ENCODE measurements at regions not wholly inside any gene's neighbourhood (a gene's known extent, or its start where the extent isn't known, plus 50 kb on each side); places are given as distances from the start of the nearest gene placed in this dataset.
"Not testable (repeated sequence)": the region's sequence is repeated elsewhere in the genome, so short reads cannot be mapped to it uniquely, and the experiment has no call there.

DNA sequence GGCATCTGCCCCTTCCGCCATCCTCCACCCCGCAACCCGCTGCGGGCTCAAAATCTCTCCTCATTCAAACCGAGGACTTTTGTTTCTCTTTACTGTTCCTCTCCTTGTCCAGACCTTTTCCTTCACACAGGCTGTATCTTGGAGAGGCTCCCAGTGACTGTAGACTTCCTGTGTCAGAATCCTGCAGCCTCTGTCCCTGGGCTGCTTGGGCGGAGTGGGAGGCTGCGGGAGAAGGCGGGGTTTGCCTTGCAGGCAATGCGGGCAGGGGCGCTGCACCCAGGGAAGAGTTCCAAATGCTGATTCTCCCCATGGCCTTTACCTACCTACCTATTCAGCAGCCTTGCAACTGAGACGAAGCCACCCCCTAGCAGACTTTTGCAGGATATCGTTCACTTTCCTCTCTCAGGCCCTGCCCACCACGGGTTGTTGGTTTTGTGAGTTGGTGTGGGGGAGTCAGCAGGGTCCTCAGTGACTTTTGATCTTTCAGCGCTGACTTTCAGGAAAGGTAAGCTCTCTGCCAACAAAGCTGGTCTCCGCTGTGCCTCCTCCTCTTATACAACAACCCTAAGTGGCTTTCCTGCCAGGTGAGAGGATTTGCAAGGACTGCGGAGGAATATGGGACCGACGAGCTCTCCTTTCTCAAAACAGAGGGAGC, 79.0 kb upstream of the KCNA1 start:
- no peak overlapping the region for H3K27ac ChIP-seq
- TF ChIP-seq CTCF (IDR thresholded peaks at IDR 0.05), result no peak
- no peak for TF ChIP-seq ZFX (IDR thresholded peaks at IDR 0.05; ENCODE audit: borderline replicate concordance)

- H3K27ac ChIP-seq, result no peak overlapping the region
- TF ChIP-seq ZFX (IDR thresholded peaks at IDR 0.05; ENCODE audit: borderline replicate concordance) (no peak), CTCF (IDR thresholded peaks at IDR 0.05) (no peak)
These were observed 76.7 kb upstream of the KCNA1 start for GRCh38 chr12:4833053-4833452.

DNA sequence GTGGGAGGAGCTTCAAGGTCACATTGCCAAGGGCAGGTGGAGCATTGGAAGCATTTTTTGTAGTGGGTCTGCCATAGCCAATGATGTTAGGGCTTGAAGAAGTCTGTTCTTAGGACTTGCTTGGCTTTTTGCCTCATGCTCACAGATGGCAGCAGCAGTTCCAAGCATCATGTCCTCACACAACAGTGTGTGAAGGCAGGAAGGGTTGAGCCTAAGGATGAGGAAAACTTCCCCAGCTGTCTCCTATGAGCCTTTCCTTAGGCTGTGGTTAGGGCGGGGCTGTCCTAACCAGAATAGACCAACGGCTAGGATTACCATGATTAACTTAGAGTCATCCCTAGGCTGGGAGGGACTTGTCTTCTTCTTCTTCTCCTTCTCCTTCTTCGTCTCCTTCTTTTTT, 76.2 kb upstream of the KCNA1 start:
- no peak for TF ChIP-seq CTCF (IDR thresholded peaks at IDR 0.05)
- TF ChIP-seq ZFX (IDR thresholded peaks at IDR 0.05; ENCODE audit: borderline replicate concordance), result no peak
- H3K27ac ChIP-seq, result no peak overlapping the region

DNA sequence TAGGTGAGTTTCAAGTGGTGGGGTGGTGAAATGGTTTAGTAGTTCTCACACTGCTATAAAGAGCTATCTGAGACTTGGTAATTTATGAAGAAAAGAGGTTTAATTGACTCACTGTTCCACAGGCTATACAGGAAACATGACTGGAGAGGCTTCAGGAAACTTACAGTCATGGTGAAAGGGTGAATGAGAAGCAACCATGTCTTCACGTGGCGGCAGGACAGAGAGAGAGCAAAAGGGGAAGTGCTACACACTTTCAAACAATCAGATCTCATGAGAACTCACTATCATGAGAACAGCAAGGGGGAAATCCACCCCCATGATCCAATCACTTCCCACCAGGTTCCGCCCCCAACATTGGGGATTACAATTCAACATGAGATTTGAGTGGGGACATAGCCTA, 67.3 kb upstream of the KCNA1 start:
- H3K27ac ChIP-seq, result not testable (repeated sequence)

DNA sequence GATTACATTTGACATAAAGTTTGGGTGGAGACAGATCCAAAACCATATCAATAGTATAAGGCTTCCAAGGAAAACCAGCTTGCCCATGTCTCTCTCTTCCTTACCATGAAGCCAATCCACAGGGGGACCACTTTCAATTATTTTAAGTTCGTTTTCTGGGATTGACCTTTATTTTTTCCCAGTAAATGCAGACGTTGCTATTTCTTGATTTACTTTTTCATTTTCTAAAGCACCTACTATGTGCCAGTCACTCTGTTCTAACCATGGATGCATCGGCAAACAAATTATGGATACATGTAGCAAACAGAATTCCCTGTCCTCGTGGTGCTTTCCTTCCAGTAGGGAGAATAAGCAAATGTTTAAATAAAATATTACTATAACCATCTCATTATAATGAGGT, 65.8 kb upstream of the KCNA1 start:
- no peak for TF ChIP-seq CTCF (IDR thresholded peaks at IDR 0.05)
- TF ChIP-seq ZFX (IDR thresholded peaks at IDR 0.05; ENCODE audit: borderline replicate concordance), result no peak
- H3K27ac ChIP-seq, result no peak overlapping the region

- H3K27ac ChIP-seq, result no peak overlapping the region
- TF ChIP-seq ZFX (IDR thresholded peaks at IDR 0.05; ENCODE audit: borderline replicate concordance) (no peak), CTCF (IDR thresholded peaks at IDR 0.05) (no peak)
These were observed 62.0 kb upstream of the KCNA1 start for GRCh38 chr12:4847713-4848112.

DNA sequence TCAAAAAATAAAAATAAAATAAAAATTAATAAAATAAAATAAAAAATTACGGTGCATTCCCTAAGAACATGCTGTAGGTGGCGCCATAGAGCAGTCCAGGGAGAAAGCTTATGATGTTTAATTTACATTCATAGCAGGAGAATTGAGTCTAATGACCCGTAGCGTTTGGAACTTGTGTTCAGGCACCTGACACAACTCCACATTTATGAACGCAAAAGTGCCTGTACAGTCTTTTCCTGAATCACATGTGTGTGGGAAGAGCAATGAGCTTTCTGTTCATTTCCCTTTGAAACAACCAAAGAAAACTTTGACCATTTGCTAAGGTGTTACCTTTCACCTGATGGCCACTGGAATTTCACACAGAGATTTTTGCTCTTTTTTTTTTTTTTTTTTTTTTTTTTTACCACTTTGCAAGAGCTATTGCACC, 60.6 kb upstream of the KCNA1 start:
- no peak overlapping the region for H3K27ac ChIP-seq
- TF ChIP-seq CTCF (IDR thresholded peaks at IDR 0.05) (peak; percentile 93), ZFX (IDR thresholded peaks at IDR 0.05; ENCODE audit: borderline replicate concordance) (no peak)

GRCh38 chr12:4849795-4850345, 59.8 kb upstream of the KCNA1 start:
- no peak overlapping the region for H3K27ac ChIP-seq
- TF ChIP-seq ZFX (IDR thresholded peaks at IDR 0.05; ENCODE audit: borderline replicate concordance), result no peak
- TF ChIP-seq CTCF (IDR thresholded peaks at IDR 0.05), result no peak

Measured in 22Rv1 (cell line).